GM18511 (cell line): ENCODE measurements at regions not wholly inside any gene's neighbourhood (a gene's known extent, or its start where the extent isn't known, plus 50 kb on each side); places are given as distances from the start of the nearest gene placed in this dataset.

Source experiments
- ATAC-seq: cut with Tn5 transposase; IDR thresholded peaks from one replicate; pipeline ENCODE4 v1.9.1; 2021; ENCODE audit warnings: mild to moderate bottlenecking, moderate library complexity; ENCODE audit not compliant: unreplicated experiment

DNA sequence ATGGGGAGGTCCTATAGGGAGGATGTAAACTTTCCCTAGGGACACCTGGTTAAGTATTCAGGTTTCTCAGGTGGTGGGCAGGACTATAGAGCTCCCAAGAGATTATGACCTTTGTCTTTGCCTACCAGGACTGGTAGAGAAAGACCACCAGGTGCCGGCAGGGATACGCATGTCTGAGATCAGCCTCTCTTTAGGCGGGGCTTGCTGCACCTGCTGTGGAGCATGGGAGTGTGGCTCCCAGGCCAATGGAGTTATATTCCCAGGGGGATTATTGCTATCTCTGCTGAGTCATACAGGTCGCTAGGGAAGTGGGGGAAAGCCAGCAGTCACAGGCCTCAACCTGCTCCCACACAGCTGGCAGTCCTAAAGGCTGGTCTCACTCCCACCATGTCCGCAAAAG lies 280.5 kb upstream of the MMS22L start:
- ATAC-seq, result no peak

GRCh38 chr6:97572943-97573342 lies 289.9 kb upstream of the MMS22L start:
- peak; percentile 55 for ATAC-seq

DNA sequence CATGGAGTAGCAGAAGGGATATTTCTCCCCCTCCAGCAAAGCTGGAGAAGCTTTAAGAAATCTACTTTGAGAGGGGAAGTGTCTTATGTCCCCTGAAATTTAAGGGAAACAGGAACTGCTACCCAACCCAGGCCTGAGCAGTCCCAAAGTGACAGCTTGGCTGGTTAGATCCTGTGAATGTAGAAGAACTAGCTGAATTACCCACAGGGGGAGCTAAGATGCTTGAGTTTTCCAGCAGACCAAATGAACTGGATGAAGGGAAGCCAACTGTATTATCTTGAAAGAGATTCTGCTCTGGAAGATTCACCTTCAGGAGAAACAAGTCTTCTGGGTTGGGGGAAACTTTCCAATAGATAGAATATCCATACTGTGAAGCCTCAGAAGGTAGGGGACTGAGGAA lies 303.3 kb upstream of the MMS22L start:
- ATAC-seq, result peak; percentile 60

GRCh38 chr6:97591955-97592354 lies 308.9 kb upstream of the MMS22L start:
- no peak for ATAC-seq

GRCh38 chr6:97594844-97595243 lies 311.8 kb upstream of the MMS22L start:
- ATAC-seq, result no peak

GRCh38 chr6:97621111-97621510 lies 338.1 kb upstream of the MMS22L start:
- no peak for ATAC-seq

GRCh38 chr6:97626671-97627441 lies 343.8 kb upstream of the MMS22L start:
- ATAC-seq, result no peak

GRCh38 chr6:97629180-97629579 lies 346.2 kb upstream of the MMS22L start:
- ATAC-seq, result no peak

DNA sequence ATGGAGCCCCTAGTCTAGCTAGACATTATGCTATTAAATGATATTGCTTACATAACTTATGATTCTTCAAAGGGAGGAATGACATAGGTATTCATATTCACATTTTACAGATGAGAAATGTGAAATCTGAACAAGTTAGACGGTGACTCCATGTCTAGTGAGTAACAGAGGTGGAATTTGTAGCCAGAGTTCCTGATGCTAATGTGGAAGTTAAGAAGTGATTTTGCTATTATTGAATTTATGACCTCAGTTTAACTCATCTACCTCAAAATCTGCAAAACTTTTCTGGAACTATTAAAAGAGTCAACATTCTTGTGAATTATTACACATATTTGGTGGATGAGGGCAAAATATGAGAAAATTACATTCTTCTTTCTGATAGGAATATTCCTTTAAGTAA lies 347.6 kb upstream of the MMS22L start:
- ATAC-seq, result no peak

DNA sequence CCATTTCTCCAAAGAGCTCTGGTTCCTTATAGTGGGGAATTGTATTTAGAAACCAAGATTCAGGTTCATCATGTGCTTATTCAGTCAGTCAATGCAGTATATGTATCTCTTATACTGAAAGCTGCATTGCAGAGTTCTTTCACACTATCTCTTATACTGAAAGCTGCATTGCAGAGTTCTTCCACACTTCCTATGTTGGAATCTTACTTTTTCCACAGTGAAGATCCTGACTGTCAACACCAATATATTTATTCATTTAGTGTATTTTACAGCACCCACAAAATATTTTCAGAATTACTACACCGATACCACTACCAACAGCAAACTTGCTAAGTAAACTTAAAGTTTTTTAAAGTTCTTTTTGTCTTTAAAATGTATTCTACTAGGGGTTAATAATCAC lies 349.3 kb upstream of the MMS22L start:
- ATAC-seq, result no peak

DNA sequence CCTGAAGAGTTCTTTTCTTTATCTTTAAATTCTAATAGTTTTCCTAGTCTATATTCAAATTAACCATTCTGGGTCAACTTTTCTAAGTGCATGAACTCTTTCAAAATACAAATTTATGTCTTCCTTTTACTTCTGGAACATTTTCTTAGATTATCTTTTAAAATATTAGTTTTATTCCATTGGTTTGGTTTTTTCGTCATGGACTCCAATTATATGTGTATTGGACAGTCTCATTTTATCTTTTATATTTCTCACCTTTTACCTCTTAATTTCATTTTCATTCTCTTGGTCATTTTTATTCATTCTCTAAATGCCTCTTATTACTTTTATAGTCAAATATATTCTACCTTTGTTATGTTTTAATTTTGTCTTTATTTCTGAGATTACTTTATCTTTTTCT lies 356.7 kb upstream of the MMS22L start:
- ATAC-seq, result no peak

GRCh38 chr6:97644353-97644752 lies 361.3 kb upstream of the MMS22L start:
- no peak for ATAC-seq

- ATAC-seq, result no peak
Measured at GRCh38 chr6:97645757-97646156, 362.7 kb upstream of the MMS22L start.

DNA sequence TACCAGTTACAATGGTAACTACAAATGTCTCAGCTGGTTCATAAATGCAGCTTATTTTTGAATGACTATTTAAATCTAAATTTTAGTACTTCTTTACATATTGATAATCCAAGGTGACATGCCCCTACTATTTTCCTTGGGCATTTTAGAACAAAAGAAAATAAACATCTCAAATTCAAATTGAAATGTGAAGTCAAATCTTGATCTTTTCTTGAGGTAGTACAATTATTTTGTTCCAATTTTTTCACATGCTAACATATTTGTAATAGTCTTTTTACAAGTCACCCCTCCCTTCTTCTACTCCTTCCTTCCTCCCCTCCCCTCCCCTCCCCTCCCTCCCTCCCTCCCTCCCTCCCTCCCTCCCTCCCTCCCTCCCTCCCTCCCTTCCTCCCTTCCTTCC lies 370.1 kb upstream of the MMS22L start:
- no peak for ATAC-seq

- no peak for ATAC-seq
Measured at GRCh38 chr6:97653517-97653916, 370.5 kb upstream of the MMS22L start.

DNA sequence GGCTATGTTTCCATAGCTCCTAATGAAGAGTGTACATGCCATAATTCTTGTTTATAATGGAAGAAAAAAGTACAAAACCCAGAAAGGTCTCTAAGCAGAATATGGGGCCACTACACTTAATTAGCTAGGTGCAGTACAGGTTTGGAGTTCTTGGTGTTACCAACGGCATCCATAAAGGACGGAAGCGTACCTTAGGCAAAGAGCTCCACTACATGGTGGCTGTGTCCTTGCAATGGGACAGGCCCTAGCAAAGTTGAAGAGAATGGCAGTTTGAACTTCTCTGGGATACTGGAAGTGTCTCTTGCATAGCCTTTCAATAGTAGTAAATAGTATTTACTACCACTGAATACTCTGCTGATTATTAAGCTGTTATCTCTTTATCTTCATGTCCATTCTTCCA lies 371.7 kb upstream of the MMS22L start:
- ATAC-seq, result no peak

- no peak for ATAC-seq
Measured at GRCh38 chr6:97656236-97656635, 373.2 kb upstream of the MMS22L start.

- no peak for ATAC-seq
Measured at GRCh38 chr6:97656706-97657350, 373.8 kb upstream of the MMS22L start.

GRCh38 chr6:97658090-97658489 lies 375.1 kb upstream of the MMS22L start:
- no peak for ATAC-seq

DNA sequence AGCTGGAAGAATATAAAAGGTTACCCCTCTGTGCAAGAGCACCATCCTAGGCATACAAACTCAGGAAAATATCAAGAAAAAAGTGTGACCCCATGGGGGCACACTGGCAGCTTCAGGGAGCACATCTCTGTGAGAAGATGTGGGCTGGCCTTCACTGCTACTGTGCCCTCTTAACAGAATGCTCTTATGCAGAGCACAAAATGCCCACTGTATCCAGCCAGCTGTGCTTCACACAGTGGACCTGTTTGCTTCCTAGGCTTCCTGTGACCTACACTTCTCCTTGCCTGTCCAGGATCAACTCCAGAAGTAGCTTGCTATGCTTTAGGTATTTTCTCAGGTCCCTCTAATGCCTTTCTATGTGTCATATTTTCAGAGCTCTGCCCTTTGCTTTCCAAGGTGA lies 380.2 kb upstream of the MMS22L start:
- no peak for ATAC-seq

- ATAC-seq, result no peak
Measured at GRCh38 chr6:97665446-97665845, 382.4 kb upstream of the MMS22L start.

- no peak for ATAC-seq
Measured at GRCh38 chr6:97666889-97667288, 383.9 kb upstream of the MMS22L start.

- peak; percentile 49 for ATAC-seq
Measured at GRCh38 chr6:97668716-97669115, 385.7 kb upstream of the MMS22L start.
